B cell (primary cell): ENCODE measurements at regions not wholly inside any gene's neighbourhood (a gene's known extent, or its start where the extent isn't known, plus 50 kb on each side); places are given as distances from the start of the nearest gene placed in this dataset.

Experiments
- CTCF ChIP-seq: fragments of 200-600 bp; IDR thresholded peaks from one replicate; pipeline ENCODE4 v1.8.0; 2022; ENCODE audit warnings: antibody characterized with exemption, mild to moderate bottlenecking
- EZH2 ChIP-seq: IDR thresholded peaks from 2 replicates; pipeline ENCODE4 v1.6.1; 2012; ENCODE audit warnings: borderline replicate concordance, low read depth, mild to moderate bottlenecking, moderate library complexity, low read length; ENCODE audit not compliant: insufficient read depth, poor library complexity, severe bottlenecking

GRCh38 chr10:123480845-123481244 is 185.3 kb upstream of the GPR26 start:
- no peak for TF ChIP-seq CTCF
- TF ChIP-seq EZH2: no peak
